ENCODE measurements at regions not wholly inside any gene's neighbourhood (a gene's known extent, or its start where the extent isn't known, plus 50 kb on each side); places are given as distances from the start of the nearest gene placed in this dataset.

- CTCF ChIA-PET (ENCODE audit: low intra/inter-chr PET ratio), result no interaction called here
- peak; percentile 75 for FAIRE-seq
- TF ChIP-seq ZNF75A (CRISPR knock-in tag; IDR thresholded peaks at IDR 0.05) (no peak), PRDM10 (IDR thresholded peaks at IDR 0.05; ENCODE audit: partially characterized antibody) (peak; percentile 45), HNRNPL (IDR thresholded peaks at IDR 0.05; ENCODE audit: low read depth, low read length) (no peak), C11orf30 (IDR thresholded peaks at IDR 0.05; ENCODE audit: low read depth) (peak; percentile 75), TEAD4 (IDR thresholded peaks at IDR 0.05; ENCODE audit: low read length) (no peak), TEAD4 (CRISPR knock-in tag; IDR thresholded peaks at IDR 0.05; ENCODE audit: borderline replicate concordance) (no peak), NR2C2 (CRISPR knock-in tag; IDR thresholded peaks at IDR 0.05) (no peak), NR2C2 (tag; IDR thresholded peaks at IDR 0.05) (peak; percentile 44; the same call in 1 of the 2 replicates), VEZF1 (CRISPR knock-in tag; IDR thresholded peaks at IDR 0.05) (no peak), MAFG (tag; conservative IDR thresholded peaks at IDR 0.05) (peak; percentile 91), SUPT5H (IDR thresholded peaks at IDR 0.05) (no peak), CHAMP1 (IDR thresholded peaks at IDR 0.05) (no peak)
These were observed 136.1 kb upstream of the PCBD1 start for GRCh38 chr10:71024490-71024889.

More at GRCh38 chr10:71024490-71024889, 136.1 kb upstream of the PCBD1 start:
- no peaks in the 10 kb centered on the region for H3K9me1 ChIP-seq (ENCODE audit: control insufficient read depth, insufficient read depth, low read length)
- peaks cover 16 to 45% of the 10 kb centered on the region in 2 experiments for H3K27me3 ChIP-seq (ENCODE audit: control insufficient read depth in 2 of 2, insufficient read depth in 2 of 2, low read length in 2 of 2)
- in situ Hi-C loops (cut with MboI) (no loop called here), intact Hi-C loops (cut with micrococcal nuclease) (no loop called here)
- peak in 1 of 4 experiments; percentile 22 for DNase-seq (ENCODE audit: extremely low read depth in 1 of 4, low spot score in 3 of 4)
- POLR2A ChIA-PET, result no interaction called here
- no peak overlapping the region for H3K27ac ChIP-seq (ENCODE audit: extremely low read depth, low read depth, low read length)
- H3K4me3 ChIP-seq, result no peak overlapping the region
- H3K79me2 ChIP-seq (ENCODE audit: control insufficient read depth, insufficient read depth, low read length), result no peaks in the 10 kb centered on the region
- WGBS (ENCODE audit: insufficient coverage, low coverage, missing lambda C conversion rate), result 6% methylated on average over 4 of the region's 4 CpGs
- no peak overlapping the region for H3K9ac ChIP-seq (ENCODE audit: insufficient read depth in 1 of 2, low read depth in 2 of 2, low read length in 2 of 2)
- no peaks in the 10 kb centered on the region; a peak in 1 of 5 replicates for H3K4me1 ChIP-seq (replicated peaks in 1 of 2; ENCODE audit: control insufficient read depth in 2 of 2, insufficient read depth in 2 of 2, low read length in 2 of 2)
- H3K9me3 ChIP-seq (replicated peaks; ENCODE audit: control insufficient read depth, insufficient read depth, low read depth, low read length), result no peaks in the 10 kb centered on the region
- H4K20me1 ChIP-seq (replicated peaks; ENCODE audit: control insufficient read depth, insufficient read depth, low read length), result no peaks in the 10 kb centered on the region
- no peaks in the 10 kb centered on the region for H3K36me3 ChIP-seq (ENCODE audit: control insufficient read depth, insufficient read depth, low read length)
- ATAC-seq, result peak; percentile 64; the same call in 2 of the 3 replicates
- no peak overlapping the region for H3K4me2 ChIP-seq (ENCODE audit: insufficient read depth, low read length)
- BruUV-seq (replicated peaks), result no TSS peak
- peak overlapping the region; percentile 64 for H2AFZ ChIP-seq (ENCODE audit: low read depth, low read length)

All from K562 (cell line).